Neural progenitor cell (in vitro differentiated cells): ENCODE measurements at regions not wholly inside any gene's neighbourhood (a gene's known extent, or its start where the extent isn't known, plus 50 kb on each side); places are given as distances from the start of the nearest gene placed in this dataset.
A peak's percentile ranks its signal among the peaks of the same experiment; 100 is the strongest.

Source experiments
- DNase-seq: peaks from one replicate; pipeline ENCODE4 v3.0.0-alpha.2; 2016; ENCODE audit warnings: low spot score
- H2AFZ ChIP-seq: fragments of 200-600 bp; sonication (generic); replicated peaks from 2 replicates; pipeline ENCODE4 v1.6.1; 2016; ENCODE audit warnings: antibody characterized with exemption
- H3F3A ChIP-seq: fragments of 200-600 bp; sonication (generic); 2 replicates; pipeline ENCODE4 v1.6.1; 2016; ENCODE audit warnings: antibody characterized with exemption, low read depth
- H3K27ac ChIP-seq: fragments of 200-600 bp; sonication (generic); 2 replicates; pipeline ENCODE4 v1.5.1; 2016; ENCODE audit warnings: mild to moderate bottlenecking
- H3K27me3 ChIP-seq: fragments of 200-600 bp; sonication (generic); 2 replicates; pipeline ENCODE4 v1.6.1; 2016; ENCODE audit warnings: mild to moderate bottlenecking, moderate library complexity
- H3K36me3 ChIP-seq: fragments of 200-600 bp; sonication (generic); 2 replicates; pipeline ENCODE4 v1.5.1; 2016
- H3K4me1 ChIP-seq: fragments of 200-600 bp; sonication (generic); 2 replicates; pipeline ENCODE4 v1.6.1; 2016; ENCODE audit warnings: mixed run types
- H3K4me2 ChIP-seq: fragments of 200-600 bp; sonication (generic); 2 replicates; pipeline ENCODE4 v1.6.1; 2016
- H3K4me3 ChIP-seq: fragments of 200-600 bp; sonication (generic); 2 replicates; pipeline ENCODE4 v1.5.1; 2016
- H3K79me2 ChIP-seq: fragments of 200-600 bp; sonication (generic); 2 replicates; pipeline ENCODE4 v1.6.1; 2016; ENCODE audit warnings: low read depth
- H3K9ac ChIP-seq: fragments of 200-600 bp; sonication (generic); 2 replicates; pipeline ENCODE4 v1.6.1; 2016
- H3K9me3 ChIP-seq: fragments of 200-600 bp; sonication (generic); 2 replicates; pipeline ENCODE4 v1.5.1; 2016; ENCODE audit warnings: low read depth
- H4K20me1 ChIP-seq: fragments of 200-600 bp; sonication (generic); 2 replicates; pipeline ENCODE4 v1.6.1; 2016; ENCODE audit warnings: low read depth
- H3K27ac Mint-ChIP-seq: 3 replicates; pipeline ENCODE4 v1.8.0; 2021; ENCODE audit warnings: mixed read lengths
- H3K27me3 Mint-ChIP-seq: 2 replicates; pipeline ENCODE4 v1.8.0; 2022; ENCODE audit warnings: low read depth, mild to moderate bottlenecking, inconsistent platforms, moderate library complexity, mixed read lengths; ENCODE audit not compliant: insufficient read depth
- H3K36me3 Mint-ChIP-seq: 3 replicates; pipeline ENCODE4 v1.8.0; 2021; ENCODE audit warnings: mixed read lengths
- H3K4me1 Mint-ChIP-seq: 3 replicates; pipeline ENCODE4 v1.8.0; 2021; ENCODE audit warnings: mixed read lengths
- H3K4me3 Mint-ChIP-seq: 3 replicates; pipeline ENCODE4 v1.8.0; 2021; ENCODE audit warnings: mild to moderate bottlenecking, moderate library complexity, mixed read lengths
- H3K9me3 Mint-ChIP-seq: 3 replicates; pipeline ENCODE4 v1.8.0; 2020; ENCODE audit warnings: mixed read lengths
- EZH2 ChIP-seq: fragments of 200-600 bp; sonication (generic); IDR thresholded peaks from 2 replicates; pipeline ENCODE4 v1.6.1; 2017; ENCODE audit warnings: antibody characterized with exemption, mild to moderate bottlenecking, moderate library complexity
- EZH2phosphoT487 ChIP-seq: fragments of 200-600 bp; sonication (generic); IDR thresholded peaks from 2 replicates; pipeline ENCODE4 v1.6.1; 2017; ENCODE audit warnings: antibody characterized with exemption
- TF ChIP-seq, protein P1 (sequence below): fragments of 200-600 bp; sonication (generic); IDR thresholded peaks from 2 replicates; pipeline ENCODE4 v1.5.1; 2017; ENCODE audit warnings: antibody characterized with exemption, mild to moderate bottlenecking

DNA sequence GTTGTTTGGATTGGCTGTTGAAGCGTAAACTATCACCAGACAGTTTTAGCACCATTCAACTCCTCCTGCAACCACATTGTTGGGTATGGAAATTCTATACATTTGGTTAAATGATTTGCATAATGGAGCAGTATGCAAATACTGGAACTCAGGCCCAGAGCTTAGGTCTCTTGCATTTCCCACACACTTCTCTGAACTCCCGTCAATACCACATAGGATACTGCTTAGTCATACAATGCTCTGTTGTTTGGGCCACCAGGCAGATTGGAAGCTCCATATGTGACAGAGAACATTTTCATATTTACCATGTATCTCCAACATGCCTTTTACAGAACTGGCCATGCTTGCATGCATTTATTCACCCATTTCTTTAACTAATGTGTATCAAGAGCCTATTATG lies 78.0 kb downstream of the IFNG start:
- Mint-ChIP-seq H3K36me3 (no peaks in the 10 kb centered on the region), H3K27me3 (no peaks in the 10 kb centered on the region), H3K4me3 (no peak overlapping the region), H3K9me3 (peaks cover 22% of the 10 kb centered on the region), H3K27ac (no peak overlapping the region), H3K4me1 (peaks cover 7% of the 10 kb centered on the region)
- H3K9ac ChIP-seq = no peak overlapping the region
- H3K9me3 ChIP-seq = no peaks in the 10 kb centered on the region
- H3K4me1 ChIP-seq = peaks cover 18% of the 10 kb centered on the region
- no peak overlapping the region for H2AFZ ChIP-seq
- H3K36me3 ChIP-seq = no peaks in the 10 kb centered on the region
- H3F3A ChIP-seq = peaks cover 16% of the 10 kb centered on the region
- H3K27ac ChIP-seq = no peak overlapping the region
- no peak for DNase-seq
- no peaks in the 10 kb centered on the region for H3K79me2 ChIP-seq
- no peaks in the 10 kb centered on the region for H4K20me1 ChIP-seq
- H3K4me2 ChIP-seq = no peak overlapping the region
- no peak overlapping the region for H3K4me3 ChIP-seq
- TF ChIP-seq EZH2 (no peak), EZH2phosphoT487 (no peak)
- TF ChIP-seq, protein P1, sequence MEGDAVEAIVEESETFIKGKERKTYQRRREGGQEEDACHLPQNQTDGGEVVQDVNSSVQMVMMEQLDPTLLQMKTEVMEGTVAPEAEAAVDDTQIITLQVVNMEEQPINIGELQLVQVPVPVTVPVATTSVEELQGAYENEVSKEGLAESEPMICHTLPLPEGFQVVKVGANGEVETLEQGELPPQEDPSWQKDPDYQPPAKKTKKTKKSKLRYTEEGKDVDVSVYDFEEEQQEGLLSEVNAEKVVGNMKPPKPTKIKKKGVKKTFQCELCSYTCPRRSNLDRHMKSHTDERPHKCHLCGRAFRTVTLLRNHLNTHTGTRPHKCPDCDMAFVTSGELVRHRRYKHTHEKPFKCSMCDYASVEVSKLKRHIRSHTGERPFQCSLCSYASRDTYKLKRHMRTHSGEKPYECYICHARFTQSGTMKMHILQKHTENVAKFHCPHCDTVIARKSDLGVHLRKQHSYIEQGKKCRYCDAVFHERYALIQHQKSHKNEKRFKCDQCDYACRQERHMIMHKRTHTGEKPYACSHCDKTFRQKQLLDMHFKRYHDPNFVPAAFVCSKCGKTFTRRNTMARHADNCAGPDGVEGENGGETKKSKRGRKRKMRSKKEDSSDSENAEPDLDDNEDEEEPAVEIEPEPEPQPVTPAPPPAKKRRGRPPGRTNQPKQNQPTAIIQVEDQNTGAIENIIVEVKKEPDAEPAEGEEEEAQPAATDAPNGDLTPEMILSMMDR = no peak
- H3K27me3 ChIP-seq = no peaks in the 10 kb centered on the region

DNA sequence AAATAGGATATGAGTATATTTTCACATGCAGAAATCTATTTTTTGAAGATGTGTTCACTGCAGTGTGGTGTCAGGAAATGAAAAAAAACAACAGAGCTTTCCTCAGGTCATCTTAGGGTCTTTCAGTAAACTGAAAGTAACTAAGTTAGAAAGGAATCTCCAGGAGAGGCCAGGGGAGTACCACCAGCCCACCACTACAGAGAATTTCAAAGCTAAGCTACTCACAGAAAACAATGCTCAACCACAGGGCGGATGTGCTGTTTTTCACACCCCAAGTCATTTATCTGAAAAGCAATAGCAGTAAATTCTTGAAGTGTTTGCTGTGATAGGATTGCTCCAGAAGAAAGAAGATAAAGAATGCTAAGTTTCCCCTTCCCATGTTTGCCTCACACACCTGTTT lies 79.0 kb downstream of the IFNG start:
- no peaks in the 10 kb centered on the region for H3K27me3 Mint-ChIP-seq
- Histone ChIP-seq H3K4me1 (peaks cover 18% of the 10 kb centered on the region), H3K9me3 (no peaks in the 10 kb centered on the region), H3K27me3 (no peaks in the 10 kb centered on the region), H3K79me2 (no peaks in the 10 kb centered on the region), H3K4me2 (peak overlapping the region; percentile 68), H4K20me1 (no peaks in the 10 kb centered on the region), H3K36me3 (no peaks in the 10 kb centered on the region), H2AFZ (no peak overlapping the region), H3K27ac (peak overlapping the region; percentile 87), H3K4me3 (peak overlapping the region; percentile 20), H3K9ac (no peak overlapping the region), H3F3A (peaks cover 16% of the 10 kb centered on the region)
- no peak for TF ChIP-seq EZH2phosphoT487
- TF ChIP-seq, protein P1 = no peak
- no peak for TF ChIP-seq EZH2
- peak; percentile 66 for DNase-seq
- H3K27ac Mint-ChIP-seq = no peak overlapping the region
- no peaks in the 10 kb centered on the region for H3K36me3 Mint-ChIP-seq
- H3K4me3 Mint-ChIP-seq = no peak overlapping the region
- peaks cover 7% of the 10 kb centered on the region for H3K4me1 Mint-ChIP-seq
- peaks cover 22% of the 10 kb centered on the region for H3K9me3 Mint-ChIP-seq

DNA sequence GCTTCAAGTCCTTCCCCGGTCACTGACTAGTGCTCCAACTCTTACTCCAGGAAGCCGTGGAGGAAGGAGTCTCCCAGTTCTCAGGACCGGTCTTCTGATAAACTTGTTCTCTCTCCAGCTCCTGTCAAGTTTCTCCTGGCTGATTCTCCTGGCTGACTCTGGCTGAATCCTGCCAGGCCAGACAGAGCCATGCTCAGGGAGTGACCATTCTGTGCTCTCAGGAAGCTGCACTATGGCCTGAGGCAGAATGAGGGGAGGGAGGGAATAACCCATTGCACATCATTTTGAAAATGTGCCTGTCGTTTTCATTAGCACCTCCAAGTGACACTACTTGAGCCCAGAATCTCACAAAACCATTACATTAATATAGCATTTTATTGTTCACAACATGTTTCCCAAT lies 80.8 kb downstream of the IFNG start:
- peaks cover 17% of the 10 kb centered on the region for H3K9me3 Mint-ChIP-seq
- Histone ChIP-seq H2AFZ (peak overlapping the region; percentile 40), H3F3A (peaks cover 16% of the 10 kb centered on the region), H3K27ac (no peak overlapping the region), H4K20me1 (no peaks in the 10 kb centered on the region), H3K27me3 (no peaks in the 10 kb centered on the region), H3K9me3 (no peaks in the 10 kb centered on the region), H3K4me2 (no peak overlapping the region), H3K36me3 (no peaks in the 10 kb centered on the region), H3K9ac (no peak overlapping the region), H3K4me1 (peaks cover 18% of the 10 kb centered on the region), H3K4me3 (no peak overlapping the region), H3K79me2 (no peaks in the 10 kb centered on the region)
- peaks cover 7% of the 10 kb centered on the region for H3K4me1 Mint-ChIP-seq
- no peaks in the 10 kb centered on the region for H3K27me3 Mint-ChIP-seq
- TF ChIP-seq EZH2phosphoT487 (no peak), EZH2 (no peak)
- TF ChIP-seq, protein P1 = no peak
- H3K27ac Mint-ChIP-seq = no peak overlapping the region
- no peaks in the 10 kb centered on the region for H3K36me3 Mint-ChIP-seq
- no peak overlapping the region for H3K4me3 Mint-ChIP-seq
- DNase-seq = no peak
